ENCODE measurements at regions not wholly inside any gene's neighbourhood (a gene's known extent, or its start where the extent isn't known, plus 50 kb on each side); places are given as distances from the start of the nearest gene placed in this dataset.

- no peak for DNase-seq (ENCODE audit: low read depth in 2 of 2)
Measured at GRCh38 chr15:77796046-77796729, 163.5 kb upstream of the LINGO1 start.

- DNase-seq (ENCODE audit: low read depth in 2 of 2) = no peak
Measured at GRCh38 chr15:77795446-77795845, 162.7 kb upstream of the LINGO1 start.

- DNase-seq (ENCODE audit: low read depth in 2 of 2) = no peak
Measured at GRCh38 chr15:77791941-77792340, 159.2 kb upstream of the LINGO1 start.

GRCh38 chr15:77790481-77790880 lies 157.8 kb upstream of the LINGO1 start:
- no peak for DNase-seq (ENCODE audit: low read depth in 2 of 2)

GRCh38 chr15:77786956-77787355 lies 154.2 kb upstream of the LINGO1 start:
- DNase-seq (ENCODE audit: low read depth in 2 of 2) = no peak

- no peak for DNase-seq (ENCODE audit: low read depth in 2 of 2)
Measured at GRCh38 chr15:77786181-77786890, 153.6 kb upstream of the LINGO1 start.

- no peak for DNase-seq (ENCODE audit: low read depth in 2 of 2)
Measured at GRCh38 chr15:77784361-77785292, 151.9 kb upstream of the LINGO1 start.

GRCh38 chr15:77783636-77784035 lies 150.9 kb upstream of the LINGO1 start:
- no peak for DNase-seq (ENCODE audit: low read depth in 2 of 2)

GRCh38 chr15:77782691-77783090 lies 150.0 kb upstream of the LINGO1 start:
- no peak for DNase-seq (ENCODE audit: low read depth in 2 of 2)

GRCh38 chr15:77781946-77782240 lies 149.2 kb upstream of the LINGO1 start:
- DNase-seq (ENCODE audit: low read depth in 2 of 2) = no peak

GRCh38 chr15:77781151-77781945 lies 148.6 kb upstream of the LINGO1 start:
- DNase-seq (ENCODE audit: low read depth in 2 of 2) = no peak

GRCh38 chr15:77778802-77779201 lies 146.1 kb upstream of the LINGO1 start:
- DNase-seq (ENCODE audit: low read depth in 2 of 2) = no peak

GRCh38 chr15:77775837-77776236 lies 143.1 kb upstream of the LINGO1 start:
- DNase-seq (ENCODE audit: low read depth in 2 of 2) = no peak

GRCh38 chr15:77775373-77775772 lies 142.7 kb upstream of the LINGO1 start:
- DNase-seq (ENCODE audit: low read depth in 2 of 2) = no peak

- DNase-seq (ENCODE audit: low read depth in 2 of 2) = no peak
Measured at GRCh38 chr15:77774350-77774749, 141.6 kb upstream of the LINGO1 start.

- DNase-seq (ENCODE audit: low read depth in 2 of 2) = no peak
Measured at GRCh38 chr15:77773903-77774302, 141.2 kb upstream of the LINGO1 start.

- DNase-seq (ENCODE audit: low read depth in 2 of 2) = no peak
Measured at GRCh38 chr15:77772641-77773402, 140.1 kb upstream of the LINGO1 start.

- DNase-seq (ENCODE audit: low read depth in 2 of 2) = no peak
Measured at GRCh38 chr15:77771616-77772015, 138.9 kb upstream of the LINGO1 start.

- no peak for DNase-seq (ENCODE audit: low read depth in 2 of 2)
Measured at GRCh38 chr15:77769700-77770099, 137.0 kb upstream of the LINGO1 start.

- no peak for DNase-seq (ENCODE audit: low read depth in 2 of 2)
Measured at GRCh38 chr15:77768521-77769078, 135.9 kb upstream of the LINGO1 start.

- DNase-seq (ENCODE audit: low read depth in 2 of 2) = no peak
Measured at GRCh38 chr15:77768107-77768506, 135.4 kb upstream of the LINGO1 start.

Measured in stimulated activated CD4-positive, alpha-beta T cell treated with anti-CD3 and anti-CD28 coated beads, Interleukin-1b, Interleukin-23, amount 100 ng/mL, for 4 hours (primary cell).